ENCODE measurements at regions not wholly inside any gene's neighbourhood (a gene's known extent, or its start where the extent isn't known, plus 50 kb on each side); places are given as distances from the start of the nearest gene placed in this dataset.

DNA sequence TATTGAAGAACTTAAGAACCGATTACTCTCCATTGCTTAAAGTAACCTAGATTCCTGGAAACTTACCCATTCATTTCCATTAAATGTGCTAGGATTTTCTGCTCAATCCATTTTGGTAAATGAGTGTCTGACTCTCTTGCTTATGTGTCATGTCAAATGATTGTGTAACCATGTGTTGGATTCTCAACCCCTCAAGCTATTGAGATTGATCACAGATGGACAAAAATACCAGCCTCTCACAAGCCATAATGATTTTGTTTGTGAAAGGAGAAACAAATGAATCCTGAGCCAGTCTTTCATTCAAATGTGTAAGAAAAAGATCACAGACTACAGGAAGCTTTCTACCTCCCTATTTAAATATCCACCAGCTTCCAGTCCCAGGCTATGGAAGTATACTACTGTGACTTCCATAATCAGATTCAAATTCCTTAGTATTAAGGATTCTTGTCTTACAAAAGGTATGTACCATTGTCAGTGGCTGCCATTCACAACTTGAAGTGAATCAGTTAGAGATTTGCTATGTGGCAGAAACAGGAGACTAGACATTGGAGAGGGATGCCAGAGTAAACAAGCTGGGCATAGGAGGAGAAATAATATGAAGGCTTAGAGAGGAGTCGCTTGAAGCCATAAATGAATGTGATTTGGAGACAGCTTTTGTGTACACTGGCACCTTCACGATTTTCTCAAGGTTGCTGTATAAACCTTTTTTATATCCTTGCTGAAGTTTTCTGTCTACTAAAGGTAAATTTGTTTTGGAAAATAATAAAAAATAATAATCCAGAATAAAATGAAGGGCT lies 498.5 kb upstream of the SETBP1 start:
- Histone ChIP-seq H3K27ac (ENCODE audit: low read depth in 2 of 2, low read length in 2 of 2) (no peak overlapping the region), H3K9me3 (ENCODE audit: control insufficient read depth in 2 of 3, insufficient read depth in 1 of 3, low read length in 3 of 3) (no peaks in the 10 kb centered on the region), H3K27me3 (ENCODE audit: control insufficient read depth, insufficient read depth, low read length) (no peaks in the 10 kb centered on the region), H3K4me1 (ENCODE audit: control insufficient read depth in 2 of 3, insufficient read depth in 2 of 3, low read depth in 1 of 3, low read length in 3 of 3) (no peaks in the 10 kb centered on the region), H3K36me3 (ENCODE audit: control insufficient read depth in 2 of 3, insufficient read depth in 3 of 3, low read length in 3 of 3) (no peaks in the 10 kb centered on the region), H3K9ac (ENCODE audit: low read length in 3 of 3) (no peak overlapping the region), H3K4me3 (ENCODE audit: low read length in 3 of 3) (no peak overlapping the region)
- TF ChIP-seq CTCF (IDR thresholded peaks at IDR 0.05; ENCODE audit: borderline replicate concordance, extremely low read depth, insufficient read depth) = no peak
- no peak for DNase-seq
- no peak for FAIRE-seq
- intact Hi-C loops (cut with DNase I) = no loop called here

- DNase-seq (no peak), FAIRE-seq (no peak)
- Histone ChIP-seq H3K27me3 (ENCODE audit: control insufficient read depth, insufficient read depth, low read length) (no peaks in the 10 kb centered on the region), H3K9ac (ENCODE audit: low read length in 3 of 3) (no peak overlapping the region), H3K36me3 (ENCODE audit: control insufficient read depth in 2 of 3, insufficient read depth in 3 of 3, low read length in 3 of 3) (no peaks in the 10 kb centered on the region), H3K9me3 (ENCODE audit: control insufficient read depth in 2 of 3, insufficient read depth in 1 of 3, low read length in 3 of 3) (no peaks in the 10 kb centered on the region), H3K27ac (ENCODE audit: low read depth in 2 of 2, low read length in 2 of 2) (no peak overlapping the region), H3K4me3 (ENCODE audit: low read length in 3 of 3) (no peak overlapping the region), H3K4me1 (ENCODE audit: control insufficient read depth in 2 of 3, insufficient read depth in 2 of 3, low read depth in 1 of 3, low read length in 3 of 3) (no peaks in the 10 kb centered on the region)
- no peak for TF ChIP-seq CTCF (IDR thresholded peaks at IDR 0.05; ENCODE audit: borderline replicate concordance, extremely low read depth, insufficient read depth)
- intact Hi-C loops (cut with DNase I) = no loop called here
Observed at GRCh38 chr18:44186001-44186400, 494.7 kb upstream of the SETBP1 start.

- Histone ChIP-seq H3K9ac (ENCODE audit: low read length in 3 of 3) (no peak overlapping the region), H3K27ac (ENCODE audit: low read depth in 2 of 2, low read length in 2 of 2) (no peak overlapping the region), H3K36me3 (ENCODE audit: control insufficient read depth in 2 of 3, insufficient read depth in 3 of 3, low read length in 3 of 3) (no peaks in the 10 kb centered on the region), H3K4me3 (ENCODE audit: low read length in 3 of 3) (no peak overlapping the region), H3K4me1 (ENCODE audit: control insufficient read depth in 2 of 3, insufficient read depth in 2 of 3, low read depth in 1 of 3, low read length in 3 of 3) (no peaks in the 10 kb centered on the region), H3K9me3 (ENCODE audit: control insufficient read depth in 2 of 3, insufficient read depth in 1 of 3, low read length in 3 of 3) (no peaks in the 10 kb centered on the region), H3K27me3 (ENCODE audit: control insufficient read depth, insufficient read depth, low read length) (no peaks in the 10 kb centered on the region)
- no peak for TF ChIP-seq CTCF (IDR thresholded peaks at IDR 0.05; ENCODE audit: borderline replicate concordance, extremely low read depth, insufficient read depth)
- DNase-seq = no peak
- FAIRE-seq = no peak
- intact Hi-C loops (cut with DNase I) = no loop called here
Observed at GRCh38 chr18:44187090-44187489, 493.6 kb upstream of the SETBP1 start.

All from kidney (tissue), 13 donors.